NCI-H1048 (cell line): ENCODE measurements at regions not wholly inside any gene's neighbourhood (a gene's known extent, or its start where the extent isn't known, plus 50 kb on each side); places are given as distances from the start of the nearest gene placed in this dataset.

Experiments used
- DNase-seq: peaks from one replicate; lab custom pipeline; 2025; lab: John Stamatoyannopoulos, UW

DNA sequence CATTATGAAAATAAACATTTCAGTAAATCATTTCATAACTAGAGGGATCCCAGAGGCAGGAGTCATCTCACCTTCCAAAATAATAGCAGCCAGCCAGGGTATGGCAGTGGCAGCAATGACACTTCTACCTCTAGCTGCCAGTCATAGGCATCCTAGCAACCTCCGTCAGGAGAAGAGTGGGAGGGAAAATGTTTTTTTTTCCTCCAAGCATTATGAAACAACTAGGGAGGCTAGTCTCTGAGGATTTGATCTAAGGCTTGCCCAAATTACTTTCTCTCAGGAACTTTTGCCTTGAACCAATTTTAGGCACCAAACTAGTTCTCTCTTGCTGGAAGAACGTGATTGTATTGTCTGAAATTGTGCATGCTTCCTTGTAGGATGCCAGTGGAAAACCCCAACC lies 208.7 kb upstream of the PREP start:
- DNase-seq = no peak

DNA sequence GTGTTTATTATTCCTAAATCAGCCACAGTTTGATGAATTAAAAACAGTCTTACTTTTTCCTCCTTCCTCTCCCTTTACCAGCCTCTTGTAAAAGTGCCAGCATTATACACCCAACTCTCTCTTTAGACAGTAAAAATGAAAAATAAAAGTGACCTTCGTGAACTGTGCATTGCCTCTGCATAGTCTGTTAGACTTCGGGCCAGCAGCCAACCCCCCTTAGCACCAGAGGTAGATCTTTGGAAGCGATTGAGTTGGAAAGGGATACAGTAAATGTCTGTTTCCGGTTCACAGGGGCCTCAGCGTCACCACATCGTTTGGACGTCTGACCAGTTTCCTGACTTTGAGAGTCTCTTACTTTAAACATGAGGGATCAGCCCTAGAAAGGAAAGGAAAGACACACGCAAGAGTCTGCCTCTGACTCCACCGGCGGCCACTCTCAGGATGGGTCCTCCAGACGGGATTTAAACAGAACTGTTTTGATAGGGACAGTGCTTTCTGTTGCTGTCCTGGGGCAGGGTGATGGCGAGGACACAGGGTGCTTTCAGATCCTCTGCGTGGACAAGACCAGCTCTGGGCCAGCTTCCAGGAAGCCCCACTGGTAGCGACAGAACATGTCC lies 206.6 kb upstream of the PREP start:
- no peak for DNase-seq

DNA sequence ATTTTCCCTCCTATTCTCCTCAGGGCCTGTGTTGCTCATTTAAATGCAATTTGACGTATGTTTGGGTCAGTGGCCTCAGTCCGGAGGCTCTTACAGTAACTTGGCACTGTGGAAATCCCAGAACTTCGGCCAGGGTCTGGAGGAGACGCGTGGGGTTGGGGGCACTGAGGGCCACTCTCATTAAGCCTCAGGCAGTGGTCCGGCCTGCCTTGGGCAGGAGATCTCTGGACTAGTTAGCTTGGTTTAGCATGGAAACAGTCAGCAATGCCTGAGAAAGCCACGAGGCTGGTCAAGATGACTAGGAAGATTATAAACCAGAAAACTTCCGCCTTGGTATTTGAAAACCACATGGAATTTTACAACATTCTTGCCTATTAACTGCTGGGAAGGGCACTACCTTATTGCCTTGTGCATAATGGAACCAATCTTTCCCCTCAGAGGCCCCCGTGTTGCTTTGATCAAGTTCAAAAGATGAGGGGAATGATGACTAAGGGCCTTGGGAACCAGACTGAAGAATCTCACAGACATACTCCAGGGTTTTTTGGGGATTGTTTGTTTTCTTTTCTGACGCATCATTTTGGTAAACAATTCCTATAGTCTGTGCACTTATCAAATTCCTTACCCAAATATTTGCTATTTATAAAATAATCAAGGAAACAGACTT lies 206.0 kb upstream of the PREP start:
- no peak for DNase-seq

DNA sequence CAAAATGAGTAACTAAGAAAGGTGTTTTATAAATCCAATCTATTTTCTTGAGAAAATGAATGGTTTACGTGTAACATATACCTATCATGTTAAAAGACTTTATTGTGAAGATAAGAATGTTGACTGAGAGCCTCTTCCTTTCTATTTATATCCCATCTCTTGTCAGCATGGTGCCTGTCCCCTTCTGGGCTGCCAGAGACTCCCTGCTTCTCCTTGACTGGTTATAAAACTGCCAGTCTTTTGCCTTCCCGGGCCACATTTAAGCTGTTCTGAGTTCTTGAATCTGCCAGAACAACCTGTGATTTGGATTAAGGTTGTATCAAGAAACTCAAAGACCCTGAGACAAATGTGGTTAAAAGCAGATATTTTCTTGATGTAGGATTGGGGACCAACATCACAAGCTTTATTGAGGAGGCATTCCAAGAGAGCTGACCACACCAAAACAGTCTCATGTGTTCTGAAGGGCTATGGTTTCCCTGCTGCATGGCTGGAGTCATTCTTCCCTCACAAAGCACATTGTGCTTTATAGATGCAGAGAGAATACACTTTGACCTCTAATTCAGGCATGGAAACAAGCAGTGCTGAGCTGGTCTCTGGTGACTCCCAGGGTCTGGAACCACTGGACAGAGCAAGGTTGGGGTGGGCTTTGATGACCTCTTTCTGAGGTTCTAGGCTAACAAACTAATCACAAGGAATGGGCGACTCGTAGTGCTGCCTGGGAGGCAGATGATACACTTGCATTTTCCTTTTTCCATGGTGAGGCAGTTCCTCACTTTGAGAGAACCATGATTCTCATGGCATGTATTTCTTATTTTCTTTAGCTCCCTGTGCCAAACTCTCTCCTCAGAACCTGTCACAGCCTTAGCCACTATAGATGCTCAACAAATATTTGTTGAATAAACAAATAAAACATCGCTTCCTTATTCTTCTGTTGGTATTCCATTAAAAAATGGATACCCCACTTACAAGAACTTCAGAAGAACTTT lies 205.0 kb upstream of the PREP start:
- DNase-seq = no peak

DNA sequence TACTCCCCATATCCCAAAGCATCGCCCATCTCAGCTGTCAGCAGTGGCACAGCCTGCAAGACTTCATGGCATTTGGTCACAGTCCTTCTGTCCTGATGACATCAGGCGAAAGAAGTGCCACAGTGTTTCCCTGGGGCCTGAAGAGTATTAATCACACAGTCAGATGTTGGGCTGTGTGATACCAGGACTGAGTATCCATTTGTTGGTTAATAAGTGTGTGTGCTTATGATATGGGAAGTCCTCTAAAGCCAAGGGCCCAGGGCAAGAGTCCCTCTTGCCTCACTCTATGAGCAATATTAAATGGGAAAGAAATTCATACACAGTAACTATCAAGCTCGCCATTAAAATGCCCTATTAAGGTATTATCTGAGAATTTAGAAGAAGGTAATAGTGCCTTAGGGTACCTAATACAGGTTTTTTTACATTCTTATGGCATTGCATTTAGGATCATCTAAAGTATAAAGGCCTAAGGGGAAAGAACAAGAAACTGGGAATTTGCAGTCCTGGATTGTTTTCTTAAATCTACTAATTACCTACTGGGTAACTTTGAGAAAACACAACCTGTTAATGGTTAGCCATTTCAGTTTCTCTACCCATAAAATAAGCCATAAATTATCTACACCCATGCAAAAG lies 204.1 kb upstream of the PREP start:
- DNase-seq = no peak

DNA sequence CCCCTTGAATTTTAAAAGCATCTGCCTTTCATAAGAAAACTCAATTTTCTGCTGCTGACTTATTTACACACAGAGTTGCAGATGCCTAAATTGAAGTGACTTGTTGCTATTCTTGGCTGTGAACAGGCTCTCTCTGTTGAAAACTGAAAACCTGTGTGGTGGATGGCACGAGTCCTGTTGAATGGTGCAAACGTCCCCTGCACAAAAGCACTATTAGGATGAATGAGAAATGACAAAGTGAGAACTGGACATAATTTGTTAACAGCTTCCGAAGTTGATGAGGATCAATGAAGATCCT lies 201.7 kb upstream of the PREP start:
- no peak for DNase-seq

DNA sequence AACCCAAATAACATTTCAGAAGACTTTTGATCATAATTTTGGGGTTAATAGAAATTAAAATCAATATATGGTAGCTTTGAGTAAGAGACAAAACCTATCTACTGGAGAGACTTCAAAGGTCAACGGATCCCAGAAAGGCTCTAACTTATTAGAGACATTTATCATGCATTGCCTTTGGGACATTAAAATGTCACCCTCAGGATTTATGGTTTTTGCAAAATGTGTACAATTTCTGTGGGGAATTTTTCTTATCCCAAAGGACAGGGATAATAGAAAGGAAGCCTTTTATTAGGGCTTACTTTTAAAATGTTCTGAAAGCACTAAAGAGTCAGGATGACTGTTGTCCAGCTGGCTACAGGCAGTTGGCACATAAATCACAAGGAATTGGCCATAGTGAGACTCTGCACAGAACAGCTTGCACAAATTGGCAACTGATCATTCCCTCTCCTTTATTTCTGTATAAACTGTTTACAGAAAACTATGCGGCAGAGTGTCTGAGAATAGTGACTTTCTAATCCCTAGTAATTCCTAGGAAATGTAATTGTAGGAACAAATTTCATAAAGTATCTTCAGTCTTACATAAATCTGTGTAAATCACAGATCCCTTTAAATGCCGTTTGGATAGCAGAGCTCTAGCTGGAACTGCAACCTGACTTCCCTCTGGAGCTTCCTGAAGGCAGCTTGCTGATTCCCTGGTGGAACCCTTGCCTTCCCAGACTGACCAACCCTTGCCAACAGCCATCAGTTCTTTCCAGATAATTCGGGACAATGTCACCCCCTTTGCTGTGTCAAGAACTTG lies 201.1 kb upstream of the PREP start:
- DNase-seq = no peak

DNA sequence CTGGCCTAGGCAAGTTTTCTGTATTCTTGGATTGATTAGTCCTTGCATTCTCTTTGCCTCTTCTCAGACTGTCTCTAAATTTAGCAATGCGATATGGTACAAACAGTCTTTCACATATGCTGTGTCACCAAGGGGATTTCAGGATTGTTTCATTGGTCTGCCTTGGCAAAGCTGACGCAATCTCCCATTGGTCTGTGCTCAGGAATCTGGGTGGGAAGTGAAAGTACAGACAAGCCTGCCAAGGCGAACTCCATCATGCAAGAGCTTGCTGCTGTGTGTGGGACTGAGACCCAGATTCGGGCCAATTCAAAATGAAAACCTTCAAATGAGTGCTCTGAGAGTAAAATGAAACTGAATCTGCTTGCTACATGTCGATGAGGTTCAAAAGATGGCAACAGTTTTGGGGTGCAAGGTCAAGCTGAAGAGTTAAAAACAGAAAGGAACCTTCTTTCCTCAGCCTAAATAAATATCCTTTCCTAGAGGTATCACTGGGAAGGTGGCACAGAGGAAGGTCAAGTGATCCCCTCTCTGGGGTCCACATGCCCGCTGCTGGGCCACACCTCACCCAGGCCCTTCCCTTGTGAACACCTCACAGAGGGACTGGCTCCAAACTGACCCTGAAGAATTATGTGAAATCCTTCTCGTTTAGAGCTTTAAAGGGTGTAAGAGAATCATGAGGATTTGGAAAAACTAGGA lies 198.8 kb upstream of the PREP start:
- DNase-seq = no peak

DNA sequence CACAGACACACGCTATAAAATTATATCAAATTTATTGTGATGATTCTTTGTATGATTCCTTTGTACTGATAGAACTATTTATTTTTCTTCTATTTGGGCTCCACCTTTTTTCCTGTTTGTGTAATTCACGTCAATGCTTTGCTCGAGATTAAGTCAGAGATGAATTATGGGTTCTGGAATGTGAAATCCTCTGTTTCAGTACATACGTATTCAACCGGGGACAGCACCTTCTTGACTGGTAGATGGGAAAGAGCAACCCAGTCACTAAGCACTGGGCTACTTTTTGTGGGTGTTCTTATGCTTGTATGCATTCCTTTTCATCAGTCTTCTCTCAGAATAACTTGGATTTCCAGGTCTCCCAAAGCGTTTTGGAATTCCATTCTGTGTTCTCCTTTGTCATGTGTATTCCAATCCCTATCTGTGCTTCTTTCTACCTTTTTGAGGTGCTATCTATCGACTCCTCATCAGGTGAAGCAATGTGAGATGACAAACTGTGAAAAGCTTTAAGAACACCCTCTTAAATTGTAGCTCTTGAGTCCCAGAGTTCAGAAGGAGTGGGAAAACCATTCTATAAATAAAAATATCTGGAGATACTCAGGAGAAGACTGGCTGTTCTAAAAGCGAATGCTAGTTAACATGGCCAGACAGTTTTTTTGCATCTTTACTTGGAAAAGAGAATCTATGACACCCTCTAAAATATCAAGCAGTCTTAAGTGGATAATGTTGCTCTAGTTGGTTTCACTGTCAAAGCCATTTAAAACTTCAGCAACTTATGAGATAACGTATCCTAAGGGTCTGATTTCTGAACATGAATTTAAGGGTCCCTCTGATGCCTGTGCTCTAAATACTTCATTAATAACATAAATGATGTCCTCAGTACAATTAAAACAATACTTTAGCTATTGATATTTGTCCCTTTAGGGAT lies 197.7 kb upstream of the PREP start:
- no peak for DNase-seq

DNA sequence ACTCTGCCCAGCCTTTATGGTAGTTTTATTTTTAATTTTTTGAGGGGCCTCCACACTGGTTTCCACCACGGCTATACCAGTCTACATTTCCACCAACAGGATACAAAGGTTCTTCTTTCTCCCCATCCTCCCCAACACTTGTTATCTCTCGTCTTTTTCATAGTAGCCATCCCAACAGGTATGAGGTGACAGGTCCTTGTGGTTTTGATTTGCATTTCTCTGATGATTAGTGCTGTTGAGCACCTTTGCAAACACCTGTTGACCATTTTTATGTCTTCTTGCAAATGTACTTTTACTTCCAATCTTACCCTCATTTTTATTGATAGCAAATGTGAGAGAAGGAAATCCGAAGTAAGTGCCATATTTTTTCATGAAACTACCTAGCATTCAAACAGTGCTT lies 195.4 kb upstream of the PREP start:
- no peak for DNase-seq

DNA sequence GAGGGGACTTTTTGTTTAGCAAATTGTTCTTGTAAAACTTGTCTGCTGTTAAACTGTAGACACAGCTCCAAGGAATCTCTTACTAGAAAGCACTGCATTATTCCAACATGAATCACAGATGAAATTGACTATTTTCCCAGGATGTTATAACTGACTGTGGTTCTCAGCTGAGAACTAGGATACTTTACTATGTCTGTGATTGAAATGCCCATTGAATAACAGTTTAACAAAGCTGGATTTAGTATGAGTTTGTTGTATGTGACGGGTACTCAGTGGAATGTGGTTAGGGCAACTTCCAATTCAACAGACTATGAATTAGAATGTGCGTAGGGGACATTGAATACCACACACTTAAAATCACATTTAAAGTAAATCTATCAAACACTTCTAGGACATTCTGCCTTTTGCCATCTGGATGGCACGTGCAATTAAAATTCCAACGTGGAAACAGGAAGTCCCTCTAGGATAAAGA lies 193.4 kb upstream of the PREP start:
- DNase-seq = no peak

DNA sequence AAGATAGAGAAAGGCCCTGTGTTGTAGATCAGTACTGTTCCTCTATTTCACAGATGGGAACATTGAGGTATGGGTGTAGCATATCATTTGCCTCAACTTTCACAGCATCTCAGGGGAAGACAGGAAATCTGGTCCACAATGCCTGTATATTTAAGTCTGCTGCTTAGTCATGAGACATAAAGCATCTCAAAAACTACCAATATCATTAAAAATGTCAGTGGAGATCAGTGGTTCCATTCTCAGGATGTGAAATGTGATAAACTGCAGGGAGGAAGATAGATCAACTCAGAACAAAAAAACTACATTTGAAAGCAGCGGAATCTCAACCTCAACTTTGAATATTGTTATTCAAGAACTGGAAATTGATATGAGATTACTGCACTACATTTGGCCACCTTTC lies 192.9 kb upstream of the PREP start:
- DNase-seq = no peak

DNA sequence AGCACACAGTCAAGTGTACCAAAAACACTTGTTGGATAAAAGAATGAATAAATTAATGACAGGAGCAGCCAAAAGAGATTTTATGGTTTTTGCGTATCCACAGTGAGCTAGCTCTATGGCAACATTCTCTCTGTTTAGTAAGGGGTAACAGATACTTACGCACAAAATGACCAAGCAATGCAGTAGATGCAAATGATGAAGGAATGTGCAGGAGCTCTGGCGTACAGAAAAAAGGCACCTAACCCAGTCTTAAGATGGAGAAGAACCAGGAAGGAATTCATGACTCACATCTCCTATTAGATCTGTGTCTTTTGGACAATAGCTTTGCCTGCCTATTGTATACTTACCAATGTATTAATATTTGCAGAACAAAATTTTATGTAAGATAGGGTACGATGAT lies 191.9 kb upstream of the PREP start:
- no peak for DNase-seq

DNA sequence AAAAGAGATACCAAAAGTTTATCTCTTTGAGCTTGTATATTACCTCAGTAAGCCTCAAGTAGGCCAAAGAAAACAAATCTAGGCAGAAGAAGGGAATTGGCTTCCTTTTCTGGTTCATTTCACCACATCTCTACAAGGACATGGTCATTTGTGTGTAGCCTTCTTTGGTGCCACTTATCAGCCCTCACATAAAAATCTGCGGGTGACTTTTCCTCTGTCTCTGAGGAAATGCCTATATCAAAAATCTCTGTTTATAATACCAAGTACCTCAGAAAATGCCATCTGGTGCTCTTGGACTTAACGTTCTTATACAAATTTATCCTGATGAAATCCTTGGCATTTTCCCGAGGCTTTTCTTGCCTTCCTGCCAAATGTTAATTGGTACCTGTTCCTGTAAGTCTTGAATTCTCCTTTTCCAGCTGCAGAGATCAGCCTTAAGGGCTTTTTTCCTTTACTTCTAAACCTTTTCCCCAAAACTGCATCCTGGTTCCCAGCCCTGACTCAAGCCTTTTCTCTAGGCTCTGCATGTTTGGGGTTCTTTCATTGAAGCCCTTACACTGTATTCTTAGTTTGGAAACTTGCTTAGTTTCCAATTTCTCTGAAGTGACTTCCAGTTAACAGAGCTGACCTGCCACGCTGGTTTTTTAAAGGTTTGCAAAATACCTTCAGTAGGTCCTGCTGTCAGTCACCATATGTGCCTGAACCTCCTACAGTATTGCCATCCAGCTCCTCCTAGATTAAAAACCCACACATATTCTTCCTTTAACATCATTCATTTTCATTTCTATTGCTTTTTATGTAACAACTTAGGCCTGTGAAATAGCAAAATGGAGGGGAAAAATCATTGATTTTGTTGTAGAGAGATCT lies 191.2 kb upstream of the PREP start:
- DNase-seq = no peak

DNA sequence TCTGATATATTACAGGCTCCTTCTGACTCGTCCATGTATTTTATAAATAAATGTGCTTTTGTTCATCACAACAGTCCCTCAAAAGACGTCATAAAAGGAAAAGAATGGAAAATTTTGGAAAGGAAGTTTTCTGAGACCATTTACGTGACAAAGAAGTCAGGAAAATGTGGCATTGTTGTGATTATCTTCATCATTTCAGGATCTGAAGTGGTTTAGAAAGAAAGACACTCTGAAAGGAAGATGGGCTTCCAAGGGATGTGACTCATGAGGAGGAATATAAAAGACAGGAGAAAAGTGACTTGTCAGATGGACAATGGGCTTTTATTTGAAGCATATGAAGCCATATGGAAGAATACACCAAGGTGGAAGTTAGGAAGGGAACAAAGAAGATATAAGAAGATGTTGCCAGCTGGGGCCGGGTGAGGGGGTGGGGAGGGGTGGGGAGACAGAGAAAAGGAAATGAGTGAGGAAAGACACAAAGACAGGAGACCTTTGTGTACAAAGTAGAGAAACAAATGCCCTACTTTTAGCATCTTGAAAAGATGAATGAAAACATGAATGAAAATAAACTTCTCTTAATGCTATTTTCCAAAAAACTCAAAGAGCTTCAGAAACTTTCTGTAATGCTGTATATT lies 190.3 kb upstream of the PREP start:
- DNase-seq = no peak

DNA sequence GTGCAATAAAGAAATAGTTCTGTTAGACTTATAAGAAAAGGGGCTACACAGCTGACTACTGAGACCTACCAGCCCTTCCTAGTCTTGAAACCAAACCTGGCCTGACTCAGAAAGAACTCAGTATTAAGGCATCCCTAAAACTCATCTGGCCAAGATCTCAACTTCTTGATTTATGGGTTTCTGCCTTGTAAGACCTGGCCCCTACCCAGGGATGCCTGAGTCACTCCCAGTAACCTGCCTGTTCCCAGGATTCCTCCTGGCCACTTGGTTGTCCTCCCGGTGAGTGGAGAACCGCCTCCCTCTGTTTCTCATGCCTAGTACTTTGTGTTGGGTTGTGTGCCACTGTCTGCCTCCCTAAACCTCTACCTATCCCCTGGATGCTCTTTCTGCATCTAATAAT lies 189.4 kb upstream of the PREP start:
- no peak for DNase-seq

DNA sequence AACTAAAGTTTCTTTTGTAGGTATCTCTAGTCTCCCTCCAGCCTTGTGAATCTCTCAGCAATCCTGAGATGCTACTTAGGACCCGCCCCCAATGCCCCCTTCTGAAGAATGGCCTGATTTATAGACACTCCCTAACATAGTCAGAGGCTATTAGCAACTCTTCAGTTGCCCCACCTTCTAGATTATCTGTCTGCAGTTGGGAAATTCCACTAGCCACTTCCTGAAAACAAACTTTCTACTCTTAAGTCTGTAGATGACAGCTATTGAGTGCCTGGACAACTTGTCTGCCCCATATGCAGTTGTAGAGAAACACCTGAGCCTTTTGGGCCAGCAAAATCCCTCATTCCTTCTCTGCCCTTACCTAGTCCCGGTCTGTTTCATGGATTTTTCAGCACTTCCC lies 188.2 kb upstream of the PREP start:
- DNase-seq = no peak

DNA sequence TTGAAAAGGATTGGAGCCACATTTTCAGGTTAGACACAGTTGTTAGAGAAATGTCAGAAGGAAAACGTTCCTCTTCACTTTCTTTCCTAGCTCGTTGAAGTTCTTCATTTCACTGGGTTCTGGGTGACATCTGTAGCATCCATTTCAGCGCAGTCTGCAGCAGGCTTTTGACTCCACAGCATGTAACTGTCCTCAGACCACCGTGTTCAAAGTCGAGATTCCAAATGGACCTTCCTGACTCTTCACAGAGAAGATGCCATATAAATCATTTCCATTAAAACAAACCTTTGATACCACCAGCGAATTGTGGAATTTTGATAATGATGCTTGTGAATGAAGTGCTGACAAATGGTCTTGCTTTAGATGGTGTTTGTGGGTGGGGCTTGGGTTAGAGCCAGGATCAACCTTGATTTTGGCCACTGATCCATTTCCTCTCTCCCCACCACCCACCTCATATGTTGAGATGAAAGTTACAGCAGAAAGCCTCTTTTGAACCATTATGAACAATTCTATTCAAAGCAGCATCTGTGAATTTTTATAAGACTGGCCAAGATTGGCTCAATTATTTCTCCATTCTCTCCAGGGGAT lies 185.3 kb upstream of the PREP start:
- DNase-seq = no peak
